HG03060 (cell line): ENCODE measurements at regions not wholly inside any gene's neighbourhood (a gene's known extent, or its start where the extent isn't known, plus 50 kb on each side); places are given as distances from the start of the nearest gene placed in this dataset.
"Not testable (repeated sequence)": the region's sequence is repeated elsewhere in the genome, so short reads cannot be mapped to it uniquely, and the experiment has no call there.

ENCODE experiments used
- ATAC-seq: cut with Tn5 transposase; IDR thresholded peaks from one replicate; pipeline ENCODE4 v1.9.1; 2021; ENCODE audit warnings: low read depth, moderate number of reproducible peaks; ENCODE audit not compliant: unreplicated experiment

GRCh38 chr13:61358599-61358998 is 57.0 kb downstream of the PCDH20 start:
- ATAC-seq = no peak

- ATAC-seq = no peak
Observed at GRCh38 chr13:61350341-61350740, 65.3 kb downstream of the PCDH20 start.

- ATAC-seq = no peak
Observed at GRCh38 chr13:61339054-61339621, 76.5 kb downstream of the PCDH20 start.

GRCh38 chr13:61316647-61317046 is 99.0 kb downstream of the PCDH20 start:
- ATAC-seq = no peak

- no peak for ATAC-seq
Observed at GRCh38 chr13:61294467-61295191, 121.0 kb downstream of the PCDH20 start.

- no peak for ATAC-seq
Observed at GRCh38 chr13:61286148-61286745, 129.4 kb downstream of the PCDH20 start.

GRCh38 chr13:61277586-61278276 is 137.9 kb downstream of the PCDH20 start:
- ATAC-seq = no peak

GRCh38 chr13:61277088-61277487 is 138.6 kb downstream of the PCDH20 start:
- ATAC-seq = no peak

GRCh38 chr13:61276401-61276800 is 139.2 kb downstream of the PCDH20 start:
- ATAC-seq = no peak

- ATAC-seq = no peak
Observed at GRCh38 chr13:61275736-61276135, 139.9 kb downstream of the PCDH20 start.

- no peak for ATAC-seq
Observed at GRCh38 chr13:61275251-61275650, 140.4 kb downstream of the PCDH20 start.

- not testable (repeated sequence) for ATAC-seq
Observed at GRCh38 chr13:61266896-61267295, 148.8 kb downstream of the PCDH20 start.

GRCh38 chr13:61261746-61262472 is 153.7 kb downstream of the PCDH20 start:
- no peak for ATAC-seq

- no peak for ATAC-seq
Observed at GRCh38 chr13:61258185-61258584, 157.5 kb downstream of the PCDH20 start.

GRCh38 chr13:61255040-61255796 is 160.4 kb downstream of the PCDH20 start:
- ATAC-seq = no peak

GRCh38 chr13:61253105-61253877 is 162.4 kb downstream of the PCDH20 start:
- no peak for ATAC-seq

GRCh38 chr13:61252213-61252612 is 163.4 kb downstream of the PCDH20 start:
- no peak for ATAC-seq

GRCh38 chr13:61247149-61247936 is 168.3 kb downstream of the PCDH20 start:
- ATAC-seq = peak; percentile 84
